SU-DHL-6 (cell line): ENCODE measurements at regions not wholly inside any gene's neighbourhood (a gene's known extent, or its start where the extent isn't known, plus 50 kb on each side); places are given as distances from the start of the nearest gene placed in this dataset.

Source experiments
- H2AFZ ChIP-seq: fragments of 200-600 bp; sonication (generic); 2 replicates; pipeline ENCODE4 v1.6.1; 2014; ENCODE audit warnings: low read depth, mild to moderate bottlenecking, moderate library complexity, mixed read lengths, antibody characterized with exemption, low read length; ENCODE audit not compliant: severe bottlenecking
- H3F3A ChIP-seq: fragments of 200-600 bp; shearing (Covaris generic); 2 replicates; pipeline ENCODE4 v1.6.0; 2016; ENCODE audit warnings: antibody characterized with exemption, mild to moderate bottlenecking; ENCODE audit not compliant: insufficient read depth
- H3K27ac ChIP-seq: fragments of 200-600 bp; sonication (generic); 2 replicates; pipeline ENCODE4 v1.5.1; 2016; ENCODE audit warnings: low read depth, mild to moderate bottlenecking, low read length, moderate library complexity, mixed read lengths
- H3K27me3 ChIP-seq: fragments of 200-600 bp; sonication (generic), shearing (Covaris generic); 2 replicates; pipeline ENCODE4 v1.6.0; 2014; ENCODE audit warnings: mild to moderate bottlenecking, low read length
- H3K36me3 ChIP-seq: fragments of 200-600 bp; sonication (generic); 2 replicates; pipeline ENCODE4 v1.6.1; 2014; ENCODE audit warnings: mild to moderate bottlenecking, low read length, mixed read lengths
- H3K4me2 ChIP-seq: fragments of 300-600, 200-600 bp; shearing (Covaris generic), sonication (generic); 2 replicates; pipeline ENCODE4 v1.6.0; 2014; ENCODE audit warnings: low read length, low read depth, mild to moderate bottlenecking; ENCODE audit not compliant: poor library complexity, severe bottlenecking
- H3K4me3 ChIP-seq: fragments of 200-600 bp; sonication (generic); 2 replicates; pipeline ENCODE4 v1.5.1; 2014; ENCODE audit warnings: antibody characterized with exemption, low read length, mild to moderate bottlenecking, mixed read lengths; ENCODE audit not compliant: insufficient read depth, poor library complexity, severe bottlenecking
- H3K79me2 ChIP-seq: fragments of 200-600 bp; sonication (generic); 2 replicates; pipeline ENCODE4 v1.6.1; 2014; ENCODE audit warnings: mild to moderate bottlenecking, low read length, moderate library complexity; ENCODE audit not compliant: insufficient read depth
- H3K9ac ChIP-seq: fragments of 200-600 bp; sonication (generic); 2 replicates; pipeline ENCODE4 v1.7.0; 2014; ENCODE audit warnings: mild to moderate bottlenecking, low read length
- H3K9me2 ChIP-seq: fragments of 200-600 bp; sonication (generic); replicated peaks from 2 replicates; pipeline ENCODE4 v1.6.1; 2014; ENCODE audit warnings: low read length; ENCODE audit not compliant: insufficient read depth
- H3K9me3 ChIP-seq: fragments of 200-600 bp; sonication (generic); 2 replicates; pipeline ENCODE4 v1.6.1; 2014; ENCODE audit warnings: low read length, mixed read lengths; ENCODE audit not compliant: insufficient read depth
- H4K20me1 ChIP-seq: fragments of 200-600 bp; sonication (generic); 2 replicates; pipeline ENCODE4 v1.6.1; 2014; ENCODE audit warnings: low read depth, mild to moderate bottlenecking, antibody characterized with exemption, low read length, moderate library complexity, mixed read lengths
- CTCF ChIP-seq: fragments of 200-600 bp; sonication (generic); IDR thresholded peaks from one replicate; pipeline ENCODE4 v1.5.1; 2017; ENCODE audit warnings: antibody characterized with exemption, mild to moderate bottlenecking, low read length, moderate library complexity; ENCODE audit not compliant: insufficient read depth, poor library complexity, severe bottlenecking
- EZH2phosphoT487 ChIP-seq: fragments of 200-600 bp; sonication (generic), shearing (Covaris generic); conservative IDR thresholded peaks from 2 replicates; pipeline ENCODE4 v1.6.1; 2018; ENCODE audit warnings: mild to moderate bottlenecking, antibody characterized with exemption, low read length, moderate library complexity, mixed read lengths

GRCh38 chr1:29802181-29803068 lies 566.1 kb downstream of the PTPRU start:
- Histone ChIP-seq H3K9me3 (no peaks in the 10 kb centered on the region), H3K27ac (no peak overlapping the region), H3K27me3 (no peaks in the 10 kb centered on the region), H4K20me1 (no peaks in the 10 kb centered on the region), H3K9ac (no peak overlapping the region), H3K79me2 (no peaks in the 10 kb centered on the region), H3K4me2 (no peak overlapping the region), H3K36me3 (no peaks in the 10 kb centered on the region), H3K9me2 (no peaks in the 10 kb centered on the region), H3K4me3 (no peak overlapping the region), H2AFZ (no peak overlapping the region), H3F3A (no peaks in the 10 kb centered on the region)
- no peak for TF ChIP-seq EZH2phosphoT487
- TF ChIP-seq CTCF = no peak

GRCh38 chr1:29801561-29801973 lies 565.2 kb downstream of the PTPRU start:
- Histone ChIP-seq H3K9ac (no peak overlapping the region), H2AFZ (no peak overlapping the region), H3K4me2 (no peak overlapping the region), H3K9me2 (no peaks in the 10 kb centered on the region), H3F3A (no peaks in the 10 kb centered on the region), H3K27me3 (no peaks in the 10 kb centered on the region), H3K79me2 (no peaks in the 10 kb centered on the region), H3K36me3 (no peaks in the 10 kb centered on the region), H3K9me3 (no peaks in the 10 kb centered on the region), H4K20me1 (no peaks in the 10 kb centered on the region), H3K27ac (no peak overlapping the region), H3K4me3 (no peak overlapping the region)
- TF ChIP-seq CTCF (no peak), EZH2phosphoT487 (no peak)

- Histone ChIP-seq H3K4me2 (no peak overlapping the region), H4K20me1 (no peaks in the 10 kb centered on the region), H2AFZ (no peak overlapping the region), H3K27ac (no peak overlapping the region), H3K9me3 (no peaks in the 10 kb centered on the region), H3K27me3 (no peaks in the 10 kb centered on the region), H3F3A (no peaks in the 10 kb centered on the region), H3K79me2 (no peaks in the 10 kb centered on the region), H3K4me3 (no peak overlapping the region), H3K9ac (no peak overlapping the region), H3K36me3 (no peaks in the 10 kb centered on the region), H3K9me2 (no peaks in the 10 kb centered on the region)
- TF ChIP-seq EZH2phosphoT487 = no peak
- TF ChIP-seq CTCF = no peak
Measured at GRCh38 chr1:29801003-29801402, 564.7 kb downstream of the PTPRU start.
